AG09319 (cell line): ENCODE measurements at regions not wholly inside any gene's neighbourhood (a gene's known extent, or its start where the extent isn't known, plus 50 kb on each side); places are given as distances from the start of the nearest gene placed in this dataset.

Experiments
- DNase-seq: peaks from one replicate; pipeline ENCODE4 v3.0.0-alpha.2; 2010; ENCODE audit warnings: low read depth; ENCODE audit errors: extremely low read depth
- CTCF ChIP-seq: IDR thresholded peaks from 2 replicates; pipeline ENCODE4 v1.5.1; 2011; ENCODE audit warnings: low read depth, mild to moderate bottlenecking, inconsistent platforms, low read length, moderate library complexity

DNA sequence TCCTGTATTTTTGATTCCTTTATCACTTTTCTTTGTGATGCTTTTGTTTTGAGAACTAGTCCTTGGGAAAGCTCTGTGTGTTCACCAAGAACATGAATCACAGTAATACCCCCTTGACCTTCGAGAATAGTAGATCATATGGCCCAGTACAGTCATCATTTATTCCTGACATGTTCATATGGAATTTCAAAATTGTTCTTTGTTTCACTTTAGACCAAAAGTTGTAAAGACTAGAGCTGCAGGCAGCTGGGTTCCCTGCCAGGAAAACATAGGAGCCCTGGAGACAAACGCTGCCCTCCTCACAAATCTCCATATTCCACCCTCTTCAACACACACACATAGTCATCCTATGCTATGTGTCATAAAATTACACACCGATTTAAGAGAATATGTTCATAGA lies 621.2 kb upstream of the EYS start:
- DNase-seq = no peak
- no peak for TF ChIP-seq CTCF

DNA sequence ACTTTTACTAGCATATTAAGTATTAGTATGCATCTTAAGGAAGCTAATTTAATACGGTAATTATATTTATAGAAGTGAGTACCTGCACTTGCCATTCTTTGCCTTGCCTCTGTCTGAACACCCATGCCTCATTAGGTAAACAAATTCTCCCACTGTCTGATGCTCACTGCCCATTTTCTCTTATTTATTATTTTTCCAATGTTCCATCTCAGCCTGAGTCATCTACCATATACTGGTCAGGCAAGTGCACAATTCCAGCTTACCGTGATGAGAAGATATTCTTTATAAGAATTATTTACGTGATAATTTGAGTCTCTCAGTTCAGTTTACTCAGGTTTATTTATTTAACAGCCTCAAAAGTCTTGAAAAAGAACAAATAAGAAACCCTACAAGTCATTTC lies 619.2 kb upstream of the EYS start:
- no peak for DNase-seq
- TF ChIP-seq CTCF = no peak

DNA sequence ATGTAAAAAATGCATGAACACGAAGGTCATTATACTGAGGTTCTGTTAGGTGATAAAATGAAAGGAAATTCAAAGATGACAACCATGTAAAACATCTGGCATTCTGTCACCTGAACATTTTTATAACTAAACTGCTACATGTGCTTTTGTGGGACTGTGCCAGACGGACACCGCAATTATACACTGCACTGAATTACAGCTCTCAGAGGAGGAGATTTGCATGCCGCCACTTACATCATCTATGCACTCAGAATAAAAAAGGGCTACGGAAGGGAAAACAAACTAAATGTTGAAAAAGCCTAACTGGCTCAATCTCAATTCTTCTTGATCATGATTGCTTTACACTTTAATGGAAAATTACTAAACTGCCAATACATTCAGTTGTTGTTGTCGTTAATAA lies 614.0 kb upstream of the EYS start:
- no peak for TF ChIP-seq CTCF
- no peak for DNase-seq

GRCh38 chr6:66307490-66307889 lies 600.5 kb upstream of the EYS start:
- no peak for DNase-seq
- no peak for TF ChIP-seq CTCF

- no peak for TF ChIP-seq CTCF
- no peak for DNase-seq
Observed at GRCh38 chr6:66291905-66292304, 584.9 kb upstream of the EYS start.

DNA sequence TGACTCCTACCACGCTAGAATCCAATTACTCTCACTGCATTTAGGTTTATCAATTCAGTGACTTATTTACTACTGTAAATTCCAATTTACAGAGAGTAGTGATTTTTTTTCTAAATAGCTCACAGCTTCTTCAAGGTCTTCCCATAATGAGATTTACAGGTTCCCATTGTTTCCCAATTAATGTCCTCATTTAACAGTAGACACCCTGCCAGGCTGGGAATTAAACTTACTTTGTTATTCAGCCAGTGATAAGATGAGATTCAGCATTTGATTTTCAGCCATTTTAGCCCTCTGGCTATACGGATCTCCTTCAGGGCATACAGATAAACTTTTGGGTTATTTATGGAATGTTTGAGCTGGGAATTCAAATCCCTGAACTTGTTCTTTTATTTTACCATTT lies 582.9 kb upstream of the EYS start:
- no peak for DNase-seq
- TF ChIP-seq CTCF = no peak

GRCh38 chr6:66278115-66278514 lies 571.1 kb upstream of the EYS start:
- TF ChIP-seq CTCF = no peak
- DNase-seq = no peak

- no peak for DNase-seq
- no peak for TF ChIP-seq CTCF
Observed at GRCh38 chr6:66277400-66277799, 570.4 kb upstream of the EYS start.
